ENCODE measurements at regions not wholly inside any gene's neighbourhood (a gene's known extent, or its start where the extent isn't known, plus 50 kb on each side); places are given as distances from the start of the nearest gene placed in this dataset.

DNA sequence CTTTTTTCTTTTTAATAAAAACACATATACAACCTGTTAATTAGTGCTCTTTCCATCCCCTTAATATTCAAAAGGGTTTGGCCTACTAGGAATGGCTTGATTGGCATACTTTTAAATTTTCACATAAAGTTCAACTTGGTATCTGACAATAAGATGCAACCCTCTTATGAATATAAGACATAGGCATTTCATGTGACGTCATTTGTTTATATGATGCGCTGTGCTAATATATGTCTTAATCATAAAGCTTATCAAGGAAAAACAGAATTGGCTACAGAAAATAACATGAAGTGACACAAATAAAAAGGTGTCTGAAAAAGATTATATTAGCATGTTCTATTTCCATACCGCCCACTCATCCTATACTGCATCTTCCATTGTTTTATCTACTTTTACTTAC, 1642.4 kb downstream of the EFNA5 start:
- ChIA-PET CTCF (no interaction called here), POLR2A (no interaction called here)
- no peak overlapping the region for H3K4me2 ChIP-seq (ENCODE audit: insufficient read depth, low read length)
- no peaks in the 10 kb centered on the region for H4K20me1 ChIP-seq (replicated peaks; ENCODE audit: control insufficient read depth, extremely low read depth, insufficient read depth, low read length)
- no TSS peak for BruUV-seq (replicated peaks)
- H3K9me1 ChIP-seq (replicated peaks; ENCODE audit: control insufficient read depth, extremely low read depth, insufficient read depth, low read length) = no peaks in the 10 kb centered on the region
- H2AFZ ChIP-seq (ENCODE audit: low read depth, low read length) = no peak overlapping the region
- FAIRE-seq (no peak), DNase-seq (ENCODE audit: low read depth, low spot score) (no peak)
- no peaks in the 10 kb centered on the region for H3K36me3 ChIP-seq (ENCODE audit: control insufficient read depth in 2 of 2, extremely low read depth in 1 of 2, insufficient read depth in 2 of 2, low read length in 2 of 2)
- no peak overlapping the region for H3K4me3 ChIP-seq (replicated peaks in 1 of 3; ENCODE audit: insufficient read depth in 1 of 3, low read depth in 1 of 3, low read length in 3 of 3)
- H3K27me3 ChIP-seq (ENCODE audit: control insufficient read depth in 2 of 2, insufficient read depth in 2 of 2, low read length in 2 of 2) = no peaks in the 10 kb centered on the region
- H3K9me3 ChIP-seq (replicated peaks; ENCODE audit: control insufficient read depth, insufficient read depth, low read length) = no peaks in the 10 kb centered on the region
- H3K27ac ChIP-seq (ENCODE audit: insufficient read depth, low read depth, low read length) = no peak overlapping the region
- TF ChIP-seq, protein P1, sequence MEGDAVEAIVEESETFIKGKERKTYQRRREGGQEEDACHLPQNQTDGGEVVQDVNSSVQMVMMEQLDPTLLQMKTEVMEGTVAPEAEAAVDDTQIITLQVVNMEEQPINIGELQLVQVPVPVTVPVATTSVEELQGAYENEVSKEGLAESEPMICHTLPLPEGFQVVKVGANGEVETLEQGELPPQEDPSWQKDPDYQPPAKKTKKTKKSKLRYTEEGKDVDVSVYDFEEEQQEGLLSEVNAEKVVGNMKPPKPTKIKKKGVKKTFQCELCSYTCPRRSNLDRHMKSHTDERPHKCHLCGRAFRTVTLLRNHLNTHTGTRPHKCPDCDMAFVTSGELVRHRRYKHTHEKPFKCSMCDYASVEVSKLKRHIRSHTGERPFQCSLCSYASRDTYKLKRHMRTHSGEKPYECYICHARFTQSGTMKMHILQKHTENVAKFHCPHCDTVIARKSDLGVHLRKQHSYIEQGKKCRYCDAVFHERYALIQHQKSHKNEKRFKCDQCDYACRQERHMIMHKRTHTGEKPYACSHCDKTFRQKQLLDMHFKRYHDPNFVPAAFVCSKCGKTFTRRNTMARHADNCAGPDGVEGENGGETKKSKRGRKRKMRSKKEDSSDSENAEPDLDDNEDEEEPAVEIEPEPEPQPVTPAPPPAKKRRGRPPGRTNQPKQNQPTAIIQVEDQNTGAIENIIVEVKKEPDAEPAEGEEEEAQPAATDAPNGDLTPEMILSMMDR (IDR thresholded peaks at IDR 0.05; ENCODE audit: extremely low read depth in 1 of 2, insufficient read depth in 1 of 2, low read depth in 1 of 2, low read length in 2 of 2) = no peak
- no peak for TF ChIP-seq POLR2A (IDR thresholded peaks at IDR 0.05; ENCODE audit: low read depth, low read length)
- no peak for TF ChIP-seq FOS (IDR thresholded peaks at IDR 0.05; ENCODE audit: borderline replicate concordance, insufficient read depth, low read length)
- no peak for TF ChIP-seq GATA2 (IDR thresholded peaks at IDR 0.05; ENCODE audit: insufficient read depth, insufficient read length, low read depth, low read length)
- no peak overlapping the region for H3K9ac ChIP-seq (replicated peaks; ENCODE audit: extremely low read depth, insufficient read depth, low read length)
- dilution Hi-C loops (cut with MboI; ENCODE audit: extremely low pct_ligation_motif_present, low sequenced_read_pairs) = no loop called here
- intact Hi-C loops (cut with micrococcal nuclease) = no loop called here
- no peaks in the 10 kb centered on the region for H3K79me2 ChIP-seq (ENCODE audit: control insufficient read depth, insufficient read depth, low read length)
- H3K4me1 ChIP-seq (ENCODE audit: control insufficient read depth, extremely low read depth, insufficient read depth, low read length) = no peaks in the 10 kb centered on the region

DNA sequence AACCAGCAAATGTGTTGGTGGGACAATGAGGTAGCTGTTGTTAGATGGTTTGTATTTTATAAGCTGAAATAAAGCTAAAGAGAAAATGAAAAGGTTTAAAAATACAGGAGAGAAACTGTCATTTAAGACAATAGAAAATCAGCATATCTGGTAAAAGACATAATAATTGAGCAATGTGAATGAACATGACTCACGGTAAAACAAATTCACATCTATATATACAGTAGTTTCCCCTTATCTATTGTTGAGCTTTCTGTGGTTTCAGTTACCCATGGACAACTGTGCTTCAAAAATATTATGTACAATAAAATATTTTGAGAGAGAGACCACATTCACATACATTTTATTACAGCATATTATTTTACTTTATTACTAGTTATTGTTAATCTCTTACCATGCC, 1649.8 kb downstream of the EFNA5 start:
- no peaks in the 10 kb centered on the region for H4K20me1 ChIP-seq (replicated peaks; ENCODE audit: control insufficient read depth, extremely low read depth, insufficient read depth, low read length)
- no TSS peak for BruUV-seq (replicated peaks)
- H3K4me2 ChIP-seq (ENCODE audit: insufficient read depth, low read length) = no peak overlapping the region
- no peaks in the 10 kb centered on the region for H3K4me1 ChIP-seq (ENCODE audit: control insufficient read depth, extremely low read depth, insufficient read depth, low read length)
- no peaks in the 10 kb centered on the region for H3K36me3 ChIP-seq (ENCODE audit: control insufficient read depth in 2 of 2, extremely low read depth in 1 of 2, insufficient read depth in 2 of 2, low read length in 2 of 2)
- H3K79me2 ChIP-seq (ENCODE audit: control insufficient read depth, insufficient read depth, low read length) = no peaks in the 10 kb centered on the region
- POLR2A ChIA-PET = no interaction called here
- H2AFZ ChIP-seq (ENCODE audit: low read depth, low read length) = no peak overlapping the region
- no peak for FAIRE-seq
- no peak overlapping the region for H3K4me3 ChIP-seq (replicated peaks in 1 of 3; ENCODE audit: insufficient read depth in 1 of 3, low read depth in 1 of 3, low read length in 3 of 3)
- intact Hi-C loops (cut with micrococcal nuclease) = no loop called here
- no peaks in the 10 kb centered on the region for H3K27me3 ChIP-seq (ENCODE audit: control insufficient read depth in 2 of 2, insufficient read depth in 2 of 2, low read length in 2 of 2)
- TF ChIP-seq POLR2AphosphoS5 (IDR thresholded peaks at IDR 0.05; ENCODE audit: insufficient read depth, low read depth, low read length) = no peak
- TF ChIP-seq, protein P2, sequence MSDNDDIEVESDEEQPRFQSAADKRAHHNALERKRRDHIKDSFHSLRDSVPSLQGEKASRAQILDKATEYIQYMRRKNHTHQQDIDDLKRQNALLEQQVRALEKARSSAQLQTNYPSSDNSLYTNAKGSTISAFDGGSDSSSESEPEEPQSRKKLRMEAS (IDR thresholded peaks at IDR 0.05; ENCODE audit: insufficient read depth, insufficient read length) = no peak
- no peak for TF ChIP-seq POLR2A (IDR thresholded peaks at IDR 0.05; ENCODE audit: low read depth, low read length)
- TF ChIP-seq FOS (IDR thresholded peaks at IDR 0.05; ENCODE audit: borderline replicate concordance, insufficient read depth, low read length) = no peak
- TF ChIP-seq, protein P1 (IDR thresholded peaks at IDR 0.05; ENCODE audit: extremely low read depth in 1 of 2, insufficient read depth in 1 of 2, low read depth in 1 of 2, low read length in 2 of 2) = no peak
- no peak for TF ChIP-seq GATA2 (IDR thresholded peaks at IDR 0.05; ENCODE audit: insufficient read depth, insufficient read length, low read depth, low read length)
- no peak for TF ChIP-seq EZH2 (IDR thresholded peaks at IDR 0.05; ENCODE audit: borderline replicate concordance, low read depth, low read length, severe bottlenecking)
- no peak for TF ChIP-seq MYC (IDR thresholded peaks at IDR 0.05; ENCODE audit: low read depth, low read length)
- no peak for TF ChIP-seq JUN (IDR thresholded peaks at IDR 0.05; ENCODE audit: borderline replicate concordance, insufficient read depth, insufficient read length, low read depth)
- H3K9me1 ChIP-seq (replicated peaks; ENCODE audit: control insufficient read depth, extremely low read depth, insufficient read depth, low read length) = no peaks in the 10 kb centered on the region
- CTCF ChIA-PET = no interaction called here
- H3K27ac ChIP-seq (ENCODE audit: insufficient read depth, low read depth, low read length) = no peak overlapping the region
- DNase-seq (ENCODE audit: low read depth, low spot score) = no peak
- H3K9me3 ChIP-seq (replicated peaks; ENCODE audit: control insufficient read depth, insufficient read depth, low read length) = no peaks in the 10 kb centered on the region
- no peak overlapping the region for H3K9ac ChIP-seq (replicated peaks; ENCODE audit: extremely low read depth, insufficient read depth, low read length)
- dilution Hi-C loops (cut with MboI; ENCODE audit: extremely low pct_ligation_motif_present, low sequenced_read_pairs) = no loop called here

All from endothelial cell of umbilical vein (primary cell).